OCI-LY1 (cell line): ENCODE measurements at regions not wholly inside any gene's neighbourhood (a gene's known extent, or its start where the extent isn't known, plus 50 kb on each side); places are given as distances from the start of the nearest gene placed in this dataset.

Experiments used
- H2AFZ ChIP-seq: fragments of 200-600 bp; sonication (generic), shearing (Covaris generic); 2 replicates; pipeline ENCODE4 v1.6.0; 2014; ENCODE audit warnings: antibody characterized with exemption, mild to moderate bottlenecking, low read length
- H3F3A ChIP-seq: fragments of 200-600 bp; sonication (generic), shearing (Covaris generic); 2 replicates; pipeline ENCODE4 v1.6.0; 2014; ENCODE audit warnings: mild to moderate bottlenecking, antibody characterized with exemption, low read length, moderate library complexity; ENCODE audit not compliant: insufficient read depth
- H3K27ac ChIP-seq: fragments of 200-600 bp; sonication (generic); 2 replicates; pipeline ENCODE4 v1.5.1; 2014; ENCODE audit warnings: low read length, mixed run types, mild to moderate bottlenecking, low read depth; ENCODE audit not compliant: poor library complexity, severe bottlenecking
- H3K27me3 ChIP-seq: fragments of 200-600 bp; sonication (generic); 2 replicates; pipeline ENCODE4 v1.6.0; 2014; ENCODE audit warnings: antibody characterized with exemption, mild to moderate bottlenecking, low read length, moderate library complexity; ENCODE audit not compliant: insufficient read depth
- H3K36me3 ChIP-seq: fragments of 200-600 bp; sonication (generic); 2 replicates; pipeline ENCODE4 v1.6.1; 2014; ENCODE audit warnings: mild to moderate bottlenecking, antibody characterized with exemption, low read length, moderate library complexity, mixed read lengths; ENCODE audit not compliant: insufficient read depth
- H3K4me1 ChIP-seq: fragments of 200-600 bp; sonication (generic); 2 replicates; pipeline ENCODE4 v1.5.1; 2014; ENCODE audit warnings: mild to moderate bottlenecking, low read length, moderate library complexity; ENCODE audit not compliant: insufficient read depth, severe bottlenecking
- H3K4me2 ChIP-seq: fragments of 200-600 bp; sonication (generic), shearing (Covaris generic); 2 replicates; pipeline ENCODE4 v1.6.1; 2014; ENCODE audit warnings: low read length
- H3K4me3 ChIP-seq: fragments of 200-600 bp; sonication (generic); 2 replicates; pipeline ENCODE4 v1.5.1; 2014; ENCODE audit warnings: low read length, low read depth, mild to moderate bottlenecking, mixed read lengths; ENCODE audit not compliant: poor library complexity, severe bottlenecking
- H3K79me2 ChIP-seq: fragments of 200-600 bp; shearing (Covaris generic); 2 replicates; pipeline ENCODE4 v1.6.1; 2016; ENCODE audit warnings: mixed run types, low read length, mixed read lengths; ENCODE audit not compliant: insufficient read depth
- H3K9ac ChIP-seq: fragments of 200-600 bp; sonication (generic), shearing (Covaris generic); 2 replicates; pipeline ENCODE4 v1.6.1; 2014; ENCODE audit warnings: mild to moderate bottlenecking, low read length, mixed read lengths
- H3K9me2 ChIP-seq: fragments of 200-600 bp; sonication (generic), shearing (Covaris generic); 2 replicates; pipeline ENCODE4 v1.6.1; 2014; ENCODE audit warnings: low read depth, mild to moderate bottlenecking, low read length, mixed read lengths
- H3K9me3 ChIP-seq: fragments of 200-600 bp; shearing (Covaris generic); 2 replicates; pipeline ENCODE4 v1.6.1; 2014; ENCODE audit warnings: low read length, mixed read lengths
- H4K20me1 ChIP-seq: fragments of 200-600 bp; sonication (generic), shearing (Covaris generic); 2 replicates; pipeline ENCODE4 v1.6.0; 2016; ENCODE audit warnings: mild to moderate bottlenecking, low read length; ENCODE audit not compliant: insufficient read depth
- EZH2 ChIP-seq: fragments of 200-600 bp; sonication (generic), shearing (Covaris generic); IDR thresholded peaks from 2 replicates; pipeline ENCODE4 v1.8.0; 2017; ENCODE audit warnings: borderline replicate concordance, mixed run types, mild to moderate bottlenecking, antibody characterized with exemption, low read length, moderate library complexity, mixed read lengths
- TF ChIP-seq, protein P1 (sequence below): fragments of 200-600 bp; sonication (generic), shearing (Covaris generic); IDR thresholded peaks from 2 replicates; pipeline ENCODE4 v1.5.1; 2017; ENCODE audit warnings: mild to moderate bottlenecking, antibody characterized with exemption, low read length, moderate library complexity, mixed read lengths

DNA sequence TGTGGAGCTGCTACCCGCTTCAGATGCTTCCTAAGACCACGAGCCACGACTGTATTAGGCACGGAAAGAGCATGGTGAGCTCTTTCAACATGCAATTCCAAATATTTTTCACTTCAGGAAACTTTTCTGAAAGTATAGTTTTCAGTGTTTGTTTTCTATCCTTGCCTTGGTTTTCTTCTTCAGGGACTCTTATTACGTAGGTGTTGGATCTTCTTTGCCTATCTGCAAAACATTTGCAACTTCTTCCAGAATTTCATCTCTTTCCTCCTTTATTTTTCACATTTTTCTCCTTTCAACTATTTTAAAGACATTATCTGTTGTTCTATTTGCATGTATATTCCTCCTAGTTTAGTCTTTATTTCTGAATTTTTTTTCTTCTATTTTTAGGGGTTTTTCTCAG is 148.9 kb upstream of the LSM14A start:
- H3K36me3 ChIP-seq, result no peaks in the 10 kb centered on the region
- no peak overlapping the region for H3K4me2 ChIP-seq
- no peaks in the 10 kb centered on the region for H3K79me2 ChIP-seq
- H3K9me2 ChIP-seq, result no peaks in the 10 kb centered on the region
- no peak overlapping the region for H3K9ac ChIP-seq
- H3F3A ChIP-seq, result no peaks in the 10 kb centered on the region
- no peak overlapping the region for H3K4me3 ChIP-seq
- no peaks in the 10 kb centered on the region for H3K27me3 ChIP-seq
- TF ChIP-seq, protein P1, sequence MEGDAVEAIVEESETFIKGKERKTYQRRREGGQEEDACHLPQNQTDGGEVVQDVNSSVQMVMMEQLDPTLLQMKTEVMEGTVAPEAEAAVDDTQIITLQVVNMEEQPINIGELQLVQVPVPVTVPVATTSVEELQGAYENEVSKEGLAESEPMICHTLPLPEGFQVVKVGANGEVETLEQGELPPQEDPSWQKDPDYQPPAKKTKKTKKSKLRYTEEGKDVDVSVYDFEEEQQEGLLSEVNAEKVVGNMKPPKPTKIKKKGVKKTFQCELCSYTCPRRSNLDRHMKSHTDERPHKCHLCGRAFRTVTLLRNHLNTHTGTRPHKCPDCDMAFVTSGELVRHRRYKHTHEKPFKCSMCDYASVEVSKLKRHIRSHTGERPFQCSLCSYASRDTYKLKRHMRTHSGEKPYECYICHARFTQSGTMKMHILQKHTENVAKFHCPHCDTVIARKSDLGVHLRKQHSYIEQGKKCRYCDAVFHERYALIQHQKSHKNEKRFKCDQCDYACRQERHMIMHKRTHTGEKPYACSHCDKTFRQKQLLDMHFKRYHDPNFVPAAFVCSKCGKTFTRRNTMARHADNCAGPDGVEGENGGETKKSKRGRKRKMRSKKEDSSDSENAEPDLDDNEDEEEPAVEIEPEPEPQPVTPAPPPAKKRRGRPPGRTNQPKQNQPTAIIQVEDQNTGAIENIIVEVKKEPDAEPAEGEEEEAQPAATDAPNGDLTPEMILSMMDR, result no peak
- TF ChIP-seq EZH2, result no peak
- no peaks in the 10 kb centered on the region for H3K4me1 ChIP-seq
- H3K27ac ChIP-seq, result no peak overlapping the region
- H3K9me3 ChIP-seq, result no peaks in the 10 kb centered on the region
- H4K20me1 ChIP-seq, result no peaks in the 10 kb centered on the region
- H2AFZ ChIP-seq, result no peak overlapping the region

DNA sequence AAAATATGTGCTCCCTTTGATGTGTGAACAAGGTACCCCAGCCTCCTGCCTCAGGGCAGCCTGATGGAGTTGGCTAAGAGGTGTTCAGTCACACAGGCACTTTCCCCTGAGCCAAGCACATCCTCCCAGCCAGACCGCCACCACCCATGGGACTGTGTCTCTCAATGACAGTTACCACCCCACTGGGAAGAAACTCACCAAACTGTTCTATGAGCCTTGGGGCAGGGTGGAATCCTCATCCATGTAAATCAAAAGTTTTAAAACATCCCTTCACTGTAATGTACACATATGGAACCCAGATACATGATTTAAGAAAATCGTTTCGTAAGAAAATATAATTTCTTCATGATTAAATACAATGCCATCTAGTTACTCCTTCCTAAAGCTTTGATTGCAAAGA is 138.4 kb upstream of the LSM14A start:
- no peaks in the 10 kb centered on the region for H3K4me1 ChIP-seq
- H3K9me3 ChIP-seq, result no peaks in the 10 kb centered on the region
- TF ChIP-seq, protein P1, result no peak
- TF ChIP-seq EZH2, result no peak
- H3K27ac ChIP-seq, result no peak overlapping the region
- no peaks in the 10 kb centered on the region for H4K20me1 ChIP-seq
- H3K4me2 ChIP-seq, result no peak overlapping the region
- no peak overlapping the region for H2AFZ ChIP-seq
- no peaks in the 10 kb centered on the region for H3K79me2 ChIP-seq
- no peaks in the 10 kb centered on the region; the same call in 1 of the 2 replicates for H3K27me3 ChIP-seq
- no peaks in the 10 kb centered on the region for H3K36me3 ChIP-seq
- H3K9ac ChIP-seq, result no peak overlapping the region
- H3F3A ChIP-seq, result no peaks in the 10 kb centered on the region
- no peaks in the 10 kb centered on the region for H3K9me2 ChIP-seq
- H3K4me3 ChIP-seq, result no peak overlapping the region

DNA sequence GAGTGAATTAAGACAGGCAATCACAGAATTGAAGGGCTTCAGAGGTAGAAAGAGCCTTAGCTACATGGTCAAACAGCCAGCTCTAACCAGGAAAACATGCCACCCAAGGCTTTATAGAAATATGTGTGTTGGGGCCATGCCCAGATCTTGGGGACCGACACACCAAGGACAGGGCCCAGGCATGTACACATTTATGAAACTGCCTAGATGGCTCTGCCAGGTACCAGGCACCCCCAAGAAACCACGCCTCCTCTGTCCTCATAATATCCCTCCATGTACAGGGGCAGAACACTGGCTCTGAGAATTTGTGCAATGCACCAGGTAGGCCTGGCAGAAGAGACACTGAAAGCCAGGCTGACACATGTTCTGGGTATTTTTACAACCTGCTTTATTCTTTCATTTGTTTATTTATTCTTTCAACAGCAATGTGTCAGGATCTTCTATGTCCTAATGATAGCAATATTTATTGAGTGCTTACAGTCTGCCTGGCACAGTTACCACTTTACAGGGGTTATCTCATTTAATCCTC is 137.9 kb upstream of the LSM14A start:
- Histone ChIP-seq H3K4me3 (no peak overlapping the region), H3K27ac (no peak overlapping the region), H3K36me3 (no peaks in the 10 kb centered on the region), H3K4me2 (no peak overlapping the region), H2AFZ (no peak overlapping the region), H3K79me2 (no peaks in the 10 kb centered on the region), H3K9ac (no peak overlapping the region), H3K4me1 (no peaks in the 10 kb centered on the region), H3F3A (no peaks in the 10 kb centered on the region), H3K27me3 (no peaks in the 10 kb centered on the region; the same call in 1 of the 2 replicates), H4K20me1 (no peaks in the 10 kb centered on the region), H3K9me3 (no peaks in the 10 kb centered on the region), H3K9me2 (no peaks in the 10 kb centered on the region)
- TF ChIP-seq EZH2, result no peak
- TF ChIP-seq, protein P1, result no peak
